ENCODE measurements at regions not wholly inside any gene's neighbourhood (a gene's known extent, or its start where the extent isn't known, plus 50 kb on each side); places are given as distances from the start of the nearest gene placed in this dataset.

DNA sequence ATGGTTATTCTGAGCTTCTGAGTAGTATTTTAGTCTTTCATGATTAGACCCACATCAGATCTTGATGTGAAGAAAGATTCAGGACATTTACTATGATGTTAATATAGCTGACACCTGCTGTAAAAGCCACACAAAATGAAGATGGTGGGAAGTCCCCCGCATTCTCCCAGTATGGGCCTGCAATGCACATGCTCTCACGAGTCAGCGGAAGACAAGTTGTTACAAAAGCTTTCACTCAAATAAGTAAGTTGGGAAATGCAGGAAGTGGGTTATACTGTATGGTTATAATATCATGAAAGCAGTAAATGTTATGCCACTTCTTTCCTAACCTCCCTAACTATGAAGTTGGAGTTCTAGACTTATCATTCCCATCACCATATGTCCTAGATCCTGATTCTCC is 171.9 kb downstream of the KLF5 start:
- no peak for TF ChIP-seq ZNF274 (IDR thresholded peaks at IDR 0.05; ENCODE audit: low read depth, low read length)
- TF ChIP-seq YY1 (IDR thresholded peaks at IDR 0.05; ENCODE audit: insufficient read depth, insufficient read length) = no peak
